ENCODE measurements at regions not wholly inside any gene's neighbourhood (a gene's known extent, or its start where the extent isn't known, plus 50 kb on each side); places are given as distances from the start of the nearest gene placed in this dataset.

GRCh38 chr4:8699479-8700145, 107.0 kb downstream of the CPZ start:
- TF ChIP-seq PAX5 (IDR thresholded peaks at IDR 0.05; ENCODE audit: insufficient read depth, low read length, severe bottlenecking) (no peak), POLR2A (IDR thresholded peaks at IDR 0.05; ENCODE audit: low read depth, low read length) (no peak), SPI1 (IDR thresholded peaks at IDR 0.05; ENCODE audit: low read depth, low read length) (no peak), POU2F2 (IDR thresholded peaks at IDR 0.05; ENCODE audit: low read depth, low read length) (no peak), POLR2AphosphoS5 (IDR thresholded peaks at IDR 0.05; ENCODE audit: low read depth, low read length) (no peak)
